Panc1 (cell line): ENCODE measurements at regions not wholly inside any gene's neighbourhood (a gene's known extent, or its start where the extent isn't known, plus 50 kb on each side); places are given as distances from the start of the nearest gene placed in this dataset.

Experiments
- POLR2AphosphoS5 ChIP-seq: IDR thresholded peaks from 2 replicates; pipeline ENCODE4 v1.6.1; 2012; ENCODE audit warnings: mild to moderate bottlenecking, low read depth, low read length, moderate library complexity
- TF ChIP-seq, protein P1 (sequence below): fragments of 450-650 bp; IDR thresholded peaks from 2 replicates; pipeline ENCODE4 v1.5.1; 2017; ENCODE audit warnings: mild to moderate bottlenecking
- TF ChIP-seq, protein P2 (sequence below), 2 experiments: IDR thresholded peaks; 2 replicates each; pipeline ENCODE4 v1.6.1; 2011 to 2012; ENCODE audit warnings: low read depth in 2 of 2, control low read depth in 1 of 2, low read length in 1 of 2, mild to moderate bottlenecking in 1 of 2, moderate library complexity in 1 of 2; ENCODE audit not compliant: insufficient read depth in 1 of 2

DNA sequence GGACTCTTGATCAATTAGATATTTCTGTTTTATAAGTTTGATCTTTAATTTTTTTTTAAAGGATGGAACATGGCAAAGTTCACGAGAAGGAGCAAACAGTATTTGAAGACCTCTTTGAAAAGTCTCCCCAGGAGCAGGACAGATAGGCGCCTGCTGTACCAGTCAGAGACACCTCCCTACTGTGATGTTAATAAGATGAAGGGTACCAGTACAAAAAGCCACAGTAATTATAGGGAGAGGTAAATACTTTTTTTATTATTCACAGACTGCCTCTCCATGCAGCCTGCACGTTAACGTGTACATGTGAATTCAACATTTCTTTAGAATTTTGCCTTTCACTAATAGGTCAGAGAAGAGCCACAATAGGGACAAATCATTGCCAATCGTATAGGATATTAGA lies 146.5 kb upstream of the CDH6 start:
- TF ChIP-seq, protein P1, sequence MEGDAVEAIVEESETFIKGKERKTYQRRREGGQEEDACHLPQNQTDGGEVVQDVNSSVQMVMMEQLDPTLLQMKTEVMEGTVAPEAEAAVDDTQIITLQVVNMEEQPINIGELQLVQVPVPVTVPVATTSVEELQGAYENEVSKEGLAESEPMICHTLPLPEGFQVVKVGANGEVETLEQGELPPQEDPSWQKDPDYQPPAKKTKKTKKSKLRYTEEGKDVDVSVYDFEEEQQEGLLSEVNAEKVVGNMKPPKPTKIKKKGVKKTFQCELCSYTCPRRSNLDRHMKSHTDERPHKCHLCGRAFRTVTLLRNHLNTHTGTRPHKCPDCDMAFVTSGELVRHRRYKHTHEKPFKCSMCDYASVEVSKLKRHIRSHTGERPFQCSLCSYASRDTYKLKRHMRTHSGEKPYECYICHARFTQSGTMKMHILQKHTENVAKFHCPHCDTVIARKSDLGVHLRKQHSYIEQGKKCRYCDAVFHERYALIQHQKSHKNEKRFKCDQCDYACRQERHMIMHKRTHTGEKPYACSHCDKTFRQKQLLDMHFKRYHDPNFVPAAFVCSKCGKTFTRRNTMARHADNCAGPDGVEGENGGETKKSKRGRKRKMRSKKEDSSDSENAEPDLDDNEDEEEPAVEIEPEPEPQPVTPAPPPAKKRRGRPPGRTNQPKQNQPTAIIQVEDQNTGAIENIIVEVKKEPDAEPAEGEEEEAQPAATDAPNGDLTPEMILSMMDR = no peak
- TF ChIP-seq, protein P2, sequence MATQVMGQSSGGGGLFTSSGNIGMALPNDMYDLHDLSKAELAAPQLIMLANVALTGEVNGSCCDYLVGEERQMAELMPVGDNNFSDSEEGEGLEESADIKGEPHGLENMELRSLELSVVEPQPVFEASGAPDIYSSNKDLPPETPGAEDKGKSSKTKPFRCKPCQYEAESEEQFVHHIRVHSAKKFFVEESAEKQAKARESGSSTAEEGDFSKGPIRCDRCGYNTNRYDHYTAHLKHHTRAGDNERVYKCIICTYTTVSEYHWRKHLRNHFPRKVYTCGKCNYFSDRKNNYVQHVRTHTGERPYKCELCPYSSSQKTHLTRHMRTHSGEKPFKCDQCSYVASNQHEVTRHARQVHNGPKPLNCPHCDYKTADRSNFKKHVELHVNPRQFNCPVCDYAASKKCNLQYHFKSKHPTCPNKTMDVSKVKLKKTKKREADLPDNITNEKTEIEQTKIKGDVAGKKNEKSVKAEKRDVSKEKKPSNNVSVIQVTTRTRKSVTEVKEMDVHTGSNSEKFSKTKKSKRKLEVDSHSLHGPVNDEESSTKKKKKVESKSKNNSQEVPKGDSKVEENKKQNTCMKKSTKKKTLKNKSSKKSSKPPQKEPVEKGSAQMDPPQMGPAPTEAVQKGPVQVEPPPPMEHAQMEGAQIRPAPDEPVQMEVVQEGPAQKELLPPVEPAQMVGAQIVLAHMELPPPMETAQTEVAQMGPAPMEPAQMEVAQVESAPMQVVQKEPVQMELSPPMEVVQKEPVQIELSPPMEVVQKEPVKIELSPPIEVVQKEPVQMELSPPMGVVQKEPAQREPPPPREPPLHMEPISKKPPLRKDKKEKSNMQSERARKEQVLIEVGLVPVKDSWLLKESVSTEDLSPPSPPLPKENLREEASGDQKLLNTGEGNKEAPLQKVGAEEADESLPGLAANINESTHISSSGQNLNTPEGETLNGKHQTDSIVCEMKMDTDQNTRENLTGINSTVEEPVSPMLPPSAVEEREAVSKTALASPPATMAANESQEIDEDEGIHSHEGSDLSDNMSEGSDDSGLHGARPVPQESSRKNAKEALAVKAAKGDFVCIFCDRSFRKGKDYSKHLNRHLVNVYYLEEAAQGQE (IDR thresholded peaks at IDR 0.05; ENCODE audit: insufficient read depth in 1 of 2, low read depth in 2 of 2, low read length in 1 of 2) = no peak
- TF ChIP-seq POLR2AphosphoS5 = no peak
